SU-DHL-6 (cell line): ENCODE measurements at regions not wholly inside any gene's neighbourhood (a gene's known extent, or its start where the extent isn't known, plus 50 kb on each side); places are given as distances from the start of the nearest gene placed in this dataset.

ENCODE experiments used
- H2AFZ ChIP-seq: fragments of 200-600 bp; sonication (generic); 2 replicates; pipeline ENCODE4 v1.6.1; 2014; ENCODE audit warnings: low read depth, mild to moderate bottlenecking, moderate library complexity, mixed read lengths, antibody characterized with exemption, low read length; ENCODE audit not compliant: severe bottlenecking
- H3F3A ChIP-seq: fragments of 200-600 bp; shearing (Covaris generic); 2 replicates; pipeline ENCODE4 v1.6.0; 2016; ENCODE audit warnings: antibody characterized with exemption, mild to moderate bottlenecking; ENCODE audit not compliant: insufficient read depth
- H3K27ac ChIP-seq: fragments of 200-600 bp; sonication (generic); 2 replicates; pipeline ENCODE4 v1.5.1; 2016; ENCODE audit warnings: low read depth, mild to moderate bottlenecking, low read length, moderate library complexity, mixed read lengths
- H3K27me3 ChIP-seq: fragments of 200-600 bp; sonication (generic), shearing (Covaris generic); 2 replicates; pipeline ENCODE4 v1.6.0; 2014; ENCODE audit warnings: mild to moderate bottlenecking, low read length
- H3K36me3 ChIP-seq: fragments of 200-600 bp; sonication (generic); 2 replicates; pipeline ENCODE4 v1.6.1; 2014; ENCODE audit warnings: mild to moderate bottlenecking, low read length, mixed read lengths
- H3K4me2 ChIP-seq: fragments of 300-600, 200-600 bp; shearing (Covaris generic), sonication (generic); 2 replicates; pipeline ENCODE4 v1.6.0; 2014; ENCODE audit warnings: low read length, low read depth, mild to moderate bottlenecking; ENCODE audit not compliant: poor library complexity, severe bottlenecking
- H3K4me3 ChIP-seq: fragments of 200-600 bp; sonication (generic); 2 replicates; pipeline ENCODE4 v1.5.1; 2014; ENCODE audit warnings: antibody characterized with exemption, low read length, mild to moderate bottlenecking, mixed read lengths; ENCODE audit not compliant: insufficient read depth, poor library complexity, severe bottlenecking
- H3K79me2 ChIP-seq: fragments of 200-600 bp; sonication (generic); 2 replicates; pipeline ENCODE4 v1.6.1; 2014; ENCODE audit warnings: mild to moderate bottlenecking, low read length, moderate library complexity; ENCODE audit not compliant: insufficient read depth
- H3K9ac ChIP-seq: fragments of 200-600 bp; sonication (generic); 2 replicates; pipeline ENCODE4 v1.7.0; 2014; ENCODE audit warnings: mild to moderate bottlenecking, low read length
- H3K9me2 ChIP-seq: fragments of 200-600 bp; sonication (generic); replicated peaks from 2 replicates; pipeline ENCODE4 v1.6.1; 2014; ENCODE audit warnings: low read length; ENCODE audit not compliant: insufficient read depth
- H3K9me3 ChIP-seq: fragments of 200-600 bp; sonication (generic); 2 replicates; pipeline ENCODE4 v1.6.1; 2014; ENCODE audit warnings: low read length, mixed read lengths; ENCODE audit not compliant: insufficient read depth
- H4K20me1 ChIP-seq: fragments of 200-600 bp; sonication (generic); 2 replicates; pipeline ENCODE4 v1.6.1; 2014; ENCODE audit warnings: low read depth, mild to moderate bottlenecking, antibody characterized with exemption, low read length, moderate library complexity, mixed read lengths
- EZH2phosphoT487 ChIP-seq: fragments of 200-600 bp; sonication (generic), shearing (Covaris generic); conservative IDR thresholded peaks from 2 replicates; pipeline ENCODE4 v1.6.1; 2018; ENCODE audit warnings: mild to moderate bottlenecking, antibody characterized with exemption, low read length, moderate library complexity, mixed read lengths
- TF ChIP-seq, protein P1 (sequence below): fragments of 200-600 bp; sonication (generic); IDR thresholded peaks from one replicate; pipeline ENCODE4 v1.5.1; 2017; ENCODE audit warnings: antibody characterized with exemption, mild to moderate bottlenecking, low read length, moderate library complexity; ENCODE audit not compliant: insufficient read depth, poor library complexity, severe bottlenecking

DNA sequence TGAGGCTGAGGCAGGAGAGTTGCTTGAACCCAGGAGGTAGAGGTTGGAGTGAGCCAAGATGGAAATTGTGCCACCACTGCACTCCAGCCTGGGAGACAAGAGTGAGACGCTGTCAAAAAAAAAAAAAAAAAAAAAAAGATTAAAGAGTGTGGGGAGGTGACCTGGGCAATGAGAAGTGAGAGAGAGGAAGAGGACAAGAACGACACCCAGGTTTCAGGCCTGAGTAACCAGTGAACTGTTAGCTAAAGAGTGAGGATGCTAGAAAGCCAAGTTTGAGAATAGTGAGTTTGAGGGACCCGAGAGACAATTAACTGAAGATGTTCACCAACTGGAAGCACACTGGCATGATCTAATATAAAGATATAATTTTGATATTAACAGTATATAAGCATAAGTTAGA lies 85.4 kb upstream of the TNFAIP3 start:
- H3K27ac ChIP-seq, result no peak overlapping the region
- no peaks in the 10 kb centered on the region for H3K27me3 ChIP-seq
- no peaks in the 10 kb centered on the region for H3K9me3 ChIP-seq
- no peaks in the 10 kb centered on the region for H4K20me1 ChIP-seq
- no peaks in the 10 kb centered on the region for H3F3A ChIP-seq
- H2AFZ ChIP-seq, result no peak overlapping the region
- H3K4me2 ChIP-seq, result no peak overlapping the region
- H3K79me2 ChIP-seq, result no peaks in the 10 kb centered on the region
- TF ChIP-seq, protein P1, sequence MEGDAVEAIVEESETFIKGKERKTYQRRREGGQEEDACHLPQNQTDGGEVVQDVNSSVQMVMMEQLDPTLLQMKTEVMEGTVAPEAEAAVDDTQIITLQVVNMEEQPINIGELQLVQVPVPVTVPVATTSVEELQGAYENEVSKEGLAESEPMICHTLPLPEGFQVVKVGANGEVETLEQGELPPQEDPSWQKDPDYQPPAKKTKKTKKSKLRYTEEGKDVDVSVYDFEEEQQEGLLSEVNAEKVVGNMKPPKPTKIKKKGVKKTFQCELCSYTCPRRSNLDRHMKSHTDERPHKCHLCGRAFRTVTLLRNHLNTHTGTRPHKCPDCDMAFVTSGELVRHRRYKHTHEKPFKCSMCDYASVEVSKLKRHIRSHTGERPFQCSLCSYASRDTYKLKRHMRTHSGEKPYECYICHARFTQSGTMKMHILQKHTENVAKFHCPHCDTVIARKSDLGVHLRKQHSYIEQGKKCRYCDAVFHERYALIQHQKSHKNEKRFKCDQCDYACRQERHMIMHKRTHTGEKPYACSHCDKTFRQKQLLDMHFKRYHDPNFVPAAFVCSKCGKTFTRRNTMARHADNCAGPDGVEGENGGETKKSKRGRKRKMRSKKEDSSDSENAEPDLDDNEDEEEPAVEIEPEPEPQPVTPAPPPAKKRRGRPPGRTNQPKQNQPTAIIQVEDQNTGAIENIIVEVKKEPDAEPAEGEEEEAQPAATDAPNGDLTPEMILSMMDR, result no peak
- TF ChIP-seq EZH2phosphoT487, result no peak
- no peak overlapping the region for H3K4me3 ChIP-seq
- no peaks in the 10 kb centered on the region for H3K36me3 ChIP-seq
- H3K9ac ChIP-seq, result no peak overlapping the region
- H3K9me2 ChIP-seq, result no peaks in the 10 kb centered on the region

DNA sequence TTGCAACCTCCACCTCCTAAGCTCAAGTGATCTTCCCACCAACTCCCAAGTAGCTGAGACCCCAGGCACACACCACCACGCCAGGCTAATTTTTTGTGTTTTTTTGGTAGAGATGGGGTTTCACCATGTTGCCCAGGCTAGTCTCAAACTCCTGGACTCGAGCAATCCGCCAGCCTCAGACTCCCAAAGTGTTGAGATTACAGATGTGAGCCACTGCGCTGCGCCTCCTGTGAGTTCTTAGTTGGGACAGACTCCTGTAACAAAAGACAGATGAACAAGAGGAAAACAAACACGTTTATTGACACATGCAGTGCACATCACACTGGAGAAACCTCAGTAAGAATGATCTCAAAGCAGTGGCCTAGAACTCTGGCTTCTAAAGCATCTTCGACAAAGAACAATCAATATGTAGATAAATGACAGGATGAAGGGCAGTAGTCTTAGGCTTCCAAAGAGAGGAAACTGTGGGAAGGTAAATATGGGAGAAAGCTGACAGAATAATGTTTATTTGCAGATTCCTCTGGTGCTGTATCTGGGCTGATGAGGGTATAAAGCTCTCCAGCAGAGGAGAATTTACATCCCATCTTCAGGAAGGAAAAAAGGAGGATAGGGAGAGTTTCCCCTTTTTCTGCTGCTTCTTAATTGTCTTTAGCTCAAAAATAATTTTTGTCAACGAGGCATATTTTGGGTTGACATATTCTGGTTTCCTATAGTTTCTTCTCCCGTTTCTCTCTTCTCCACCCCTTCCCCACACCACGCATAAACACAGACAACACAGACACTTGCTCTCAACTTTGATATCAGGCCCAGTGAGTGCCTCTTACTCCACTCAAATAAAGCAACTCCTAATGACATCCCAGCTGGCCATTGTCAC lies 84.7 kb upstream of the TNFAIP3 start:
- H3K79me2 ChIP-seq, result no peaks in the 10 kb centered on the region
- no peak overlapping the region for H3K4me2 ChIP-seq
- H3K27ac ChIP-seq, result no peak overlapping the region
- no peaks in the 10 kb centered on the region for H3K9me3 ChIP-seq
- no peak overlapping the region for H3K4me3 ChIP-seq
- H3K9me2 ChIP-seq, result no peaks in the 10 kb centered on the region
- TF ChIP-seq, protein P1, result no peak
- TF ChIP-seq EZH2phosphoT487, result no peak
- H3K36me3 ChIP-seq, result no peaks in the 10 kb centered on the region
- no peak overlapping the region for H2AFZ ChIP-seq
- H3K27me3 ChIP-seq, result no peaks in the 10 kb centered on the region
- no peaks in the 10 kb centered on the region for H4K20me1 ChIP-seq
- H3K9ac ChIP-seq, result no peak overlapping the region
- no peaks in the 10 kb centered on the region for H3F3A ChIP-seq

DNA sequence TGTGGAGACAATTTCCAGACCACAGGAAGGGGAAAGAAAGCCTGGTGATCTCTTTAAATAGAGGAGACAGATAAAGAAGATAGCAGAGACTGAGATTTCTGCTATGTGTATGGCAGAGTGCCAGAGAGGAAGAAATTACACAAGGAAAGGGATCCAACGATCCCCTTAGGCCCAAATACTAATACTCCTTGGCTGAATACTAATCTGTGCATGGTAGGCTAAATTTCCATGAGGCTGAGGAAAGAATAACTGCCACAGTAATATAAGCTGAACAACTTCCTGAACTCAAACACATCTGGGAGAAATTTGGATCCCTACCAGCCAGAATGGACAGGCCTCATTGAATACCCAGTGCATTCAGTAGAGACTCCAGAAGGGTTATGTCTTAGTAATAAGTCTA lies 83.3 kb upstream of the TNFAIP3 start:
- H3K4me2 ChIP-seq, result no peak overlapping the region
- no peaks in the 10 kb centered on the region for H3K27me3 ChIP-seq
- no peak overlapping the region for H3K4me3 ChIP-seq
- no peaks in the 10 kb centered on the region for H3K9me3 ChIP-seq
- TF ChIP-seq, protein P1, result no peak
- no peak for TF ChIP-seq EZH2phosphoT487
- H4K20me1 ChIP-seq, result no peaks in the 10 kb centered on the region
- no peak overlapping the region for H2AFZ ChIP-seq
- no peaks in the 10 kb centered on the region for H3K79me2 ChIP-seq
- no peak overlapping the region for H3K27ac ChIP-seq
- no peaks in the 10 kb centered on the region for H3F3A ChIP-seq
- H3K9ac ChIP-seq, result no peak overlapping the region
- no peaks in the 10 kb centered on the region for H3K9me2 ChIP-seq
- H3K36me3 ChIP-seq, result no peaks in the 10 kb centered on the region
